ACC112 (cell line): ENCODE measurements at regions not wholly inside any gene's neighbourhood (a gene's known extent, or its start where the extent isn't known, plus 50 kb on each side); places are given as distances from the start of the nearest gene placed in this dataset.

ENCODE experiments used
- H2AFZ ChIP-seq: fragments of 200-600 bp; sonication (generic); one replicate; pipeline ENCODE4 v1.6.0; 2017; ENCODE audit warnings: antibody characterized with exemption, low read length; ENCODE audit not compliant: unreplicated experiment
- H3K27ac ChIP-seq: fragments of 200-600 bp; sonication (generic); 2 replicates; pipeline ENCODE4 v1.5.1; 2014; ENCODE audit warnings: low read depth, mild to moderate bottlenecking, antibody characterized with exemption, low read length, moderate library complexity
- H3K27me3 ChIP-seq: fragments of 200-600 bp; sonication (generic); 2 replicates; pipeline ENCODE4 v1.6.1; 2014; ENCODE audit warnings: mild to moderate bottlenecking, antibody characterized with exemption, low read length, moderate library complexity, mixed read lengths; ENCODE audit not compliant: insufficient read depth
- H3K36me3 ChIP-seq: fragments of 200-600 bp; sonication (generic); 2 replicates; pipeline ENCODE4 v1.6.1; 2016; ENCODE audit warnings: mild to moderate bottlenecking, antibody characterized with exemption, low read length, moderate library complexity, mixed read lengths; ENCODE audit not compliant: insufficient read depth
- H3K4me1 ChIP-seq: fragments of 200-600 bp; sonication (generic); one replicate; pipeline ENCODE4 v1.6.1; 2016; ENCODE audit warnings: low read length, mixed read lengths; ENCODE audit not compliant: insufficient read depth, unreplicated experiment, control insufficient read depth
- H3K4me3 ChIP-seq: fragments of 200-600 bp; sonication (generic); 2 replicates; pipeline ENCODE4 v1.5.1; 2014; ENCODE audit warnings: mild to moderate bottlenecking, low read depth, low read length
- H3K79me2 ChIP-seq: fragments of 200-600 bp; sonication (generic); one replicate; pipeline ENCODE4 v1.6.0; 2016; ENCODE audit warnings: low read length; ENCODE audit not compliant: control insufficient read depth, unreplicated experiment, insufficient read depth

- Histone ChIP-seq H3K27ac (no peak overlapping the region), H3K4me1 (no peaks in the 10 kb centered on the region), H3K79me2 (no peaks in the 10 kb centered on the region), H2AFZ (no peak overlapping the region), H3K4me3 (no peak overlapping the region), H3K27me3 (no peaks in the 10 kb centered on the region), H3K36me3 (no peaks in the 10 kb centered on the region)
These were observed 681.1 kb upstream of the AUTS2 start for GRCh38 chr7:68917041-68917651.

GRCh38 chr7:68918621-68919020, 679.7 kb upstream of the AUTS2 start:
- Histone ChIP-seq H3K27ac (no peak overlapping the region), H3K4me3 (no peak overlapping the region), H3K27me3 (no peaks in the 10 kb centered on the region), H3K79me2 (no peaks in the 10 kb centered on the region), H3K36me3 (no peaks in the 10 kb centered on the region), H2AFZ (no peak overlapping the region), H3K4me1 (no peaks in the 10 kb centered on the region)

DNA sequence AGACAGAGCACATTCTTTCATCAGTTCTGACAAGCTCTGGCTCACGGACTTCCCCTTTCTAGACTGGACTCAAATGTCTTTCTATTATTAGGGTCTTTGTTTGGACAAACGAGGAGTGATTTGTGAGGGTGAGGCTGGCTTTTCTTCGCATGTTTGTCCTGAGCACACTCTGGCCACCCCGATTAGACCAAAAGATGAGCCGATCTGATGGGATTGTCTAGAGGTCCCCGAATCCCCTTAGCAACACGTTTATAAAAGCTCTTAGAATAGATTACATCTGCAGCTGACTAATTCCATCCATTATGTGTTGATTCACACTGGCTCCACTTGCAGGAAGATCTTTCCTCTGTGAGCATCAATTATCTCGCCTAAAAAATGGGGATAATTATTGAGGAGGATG, 675.4 kb upstream of the AUTS2 start:
- no peak overlapping the region for H3K4me3 ChIP-seq
- H3K36me3 ChIP-seq, result no peaks in the 10 kb centered on the region
- no peaks in the 10 kb centered on the region for H3K4me1 ChIP-seq
- H3K27me3 ChIP-seq, result no peaks in the 10 kb centered on the region
- H3K79me2 ChIP-seq, result no peaks in the 10 kb centered on the region
- H2AFZ ChIP-seq, result no peak overlapping the region
- H3K27ac ChIP-seq, result no peak overlapping the region

DNA sequence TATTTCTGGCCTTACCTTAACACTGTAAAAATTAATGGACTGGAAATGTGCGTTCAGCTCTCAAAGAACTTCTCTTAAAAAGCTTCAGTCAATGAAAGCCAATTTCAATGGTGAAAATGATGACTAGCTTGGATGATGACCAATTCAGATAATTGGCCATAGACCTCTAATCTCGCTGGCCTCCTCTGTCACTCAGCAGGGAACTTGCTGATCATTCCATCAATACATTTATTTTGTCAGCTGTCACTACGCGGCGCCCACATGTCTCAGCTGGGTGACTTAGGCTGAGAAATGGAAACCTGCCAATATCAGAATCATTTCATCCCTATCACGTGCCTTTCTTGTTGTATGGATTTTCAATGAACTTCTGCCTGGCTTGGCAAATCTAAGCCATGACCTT, 673.0 kb upstream of the AUTS2 start:
- Histone ChIP-seq H3K27ac (no peak overlapping the region), H3K4me1 (no peaks in the 10 kb centered on the region), H3K36me3 (no peaks in the 10 kb centered on the region), H3K27me3 (no peaks in the 10 kb centered on the region), H3K4me3 (no peak overlapping the region), H3K79me2 (no peaks in the 10 kb centered on the region), H2AFZ (no peak overlapping the region)

GRCh38 chr7:68929781-68930261, 668.5 kb upstream of the AUTS2 start:
- Histone ChIP-seq H3K27ac (no peak overlapping the region), H3K4me1 (no peaks in the 10 kb centered on the region), H3K4me3 (no peak overlapping the region), H3K27me3 (no peaks in the 10 kb centered on the region), H3K79me2 (no peaks in the 10 kb centered on the region), H2AFZ (no peak overlapping the region), H3K36me3 (no peaks in the 10 kb centered on the region)

DNA sequence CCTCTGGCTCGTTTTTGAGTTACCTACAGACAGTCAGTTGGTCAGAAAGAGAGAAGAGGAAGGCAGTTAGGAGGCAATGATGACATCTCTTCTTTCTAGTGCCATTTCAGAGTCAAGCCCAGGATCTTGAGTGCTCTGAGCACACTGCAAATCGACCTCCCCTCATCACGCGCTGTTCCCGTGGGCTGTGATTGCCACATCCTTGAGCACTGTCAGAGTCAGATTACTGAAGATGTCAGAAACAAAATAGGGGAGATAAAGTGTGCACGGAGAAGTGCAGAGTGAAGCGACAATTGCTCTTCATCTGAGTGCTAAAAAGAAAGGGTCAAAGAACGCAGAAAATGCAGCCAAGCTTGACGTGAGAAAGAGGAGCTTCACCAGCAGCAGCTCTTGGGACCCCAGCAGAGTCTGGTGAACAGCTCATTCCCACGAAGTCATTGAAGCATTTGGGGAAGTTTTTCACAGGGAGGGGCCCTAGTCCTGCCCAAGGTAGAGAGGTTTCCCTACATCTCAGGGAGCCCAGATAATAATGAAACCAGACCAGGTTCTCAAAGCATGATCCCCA, 661.7 kb upstream of the AUTS2 start:
- Histone ChIP-seq H2AFZ (no peak overlapping the region), H3K27me3 (no peaks in the 10 kb centered on the region), H3K36me3 (no peaks in the 10 kb centered on the region), H3K79me2 (no peaks in the 10 kb centered on the region), H3K4me1 (no peaks in the 10 kb centered on the region), H3K4me3 (no peak overlapping the region), H3K27ac (no peak overlapping the region)

- no peaks in the 10 kb centered on the region for H3K4me1 ChIP-seq
- no peak overlapping the region for H3K4me3 ChIP-seq
- H3K27ac ChIP-seq, result no peak overlapping the region
- H3K79me2 ChIP-seq, result no peaks in the 10 kb centered on the region
- H2AFZ ChIP-seq, result no peak overlapping the region
- no peaks in the 10 kb centered on the region for H3K36me3 ChIP-seq
- H3K27me3 ChIP-seq, result no peaks in the 10 kb centered on the region
These were observed 660.1 kb upstream of the AUTS2 start for GRCh38 chr7:68938151-68938550.

DNA sequence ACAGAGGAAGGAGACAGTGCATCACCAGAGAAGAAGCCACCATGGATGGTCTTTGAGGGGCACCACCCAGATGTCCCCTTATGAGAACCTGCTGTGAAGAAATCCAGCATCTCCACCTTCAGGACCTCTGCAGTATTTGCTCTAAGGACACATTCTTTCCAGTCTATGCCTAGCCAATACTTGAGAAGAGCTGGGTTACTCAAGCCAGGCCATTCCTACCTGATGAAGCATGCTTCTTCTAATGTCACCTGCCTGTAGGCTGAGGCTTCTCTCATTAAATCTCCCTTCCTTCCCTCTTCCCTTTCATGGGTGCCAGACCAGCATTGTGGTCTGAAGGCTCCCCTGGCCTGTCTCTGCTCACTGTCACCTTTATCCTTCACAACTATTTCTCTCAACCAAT, 654.5 kb upstream of the AUTS2 start:
- H3K27ac ChIP-seq, result no peak overlapping the region
- no peaks in the 10 kb centered on the region for H3K27me3 ChIP-seq
- no peaks in the 10 kb centered on the region for H3K4me1 ChIP-seq
- H3K4me3 ChIP-seq, result no peak overlapping the region
- no peak overlapping the region for H2AFZ ChIP-seq
- no peaks in the 10 kb centered on the region for H3K79me2 ChIP-seq
- H3K36me3 ChIP-seq, result no peaks in the 10 kb centered on the region

GRCh38 chr7:68955656-68956055, 642.6 kb upstream of the AUTS2 start:
- Histone ChIP-seq H3K4me3 (no peak overlapping the region), H3K27ac (no peak overlapping the region), H3K27me3 (no peaks in the 10 kb centered on the region), H3K79me2 (no peaks in the 10 kb centered on the region), H3K4me1 (no peaks in the 10 kb centered on the region), H3K36me3 (no peaks in the 10 kb centered on the region), H2AFZ (no peak overlapping the region)

DNA sequence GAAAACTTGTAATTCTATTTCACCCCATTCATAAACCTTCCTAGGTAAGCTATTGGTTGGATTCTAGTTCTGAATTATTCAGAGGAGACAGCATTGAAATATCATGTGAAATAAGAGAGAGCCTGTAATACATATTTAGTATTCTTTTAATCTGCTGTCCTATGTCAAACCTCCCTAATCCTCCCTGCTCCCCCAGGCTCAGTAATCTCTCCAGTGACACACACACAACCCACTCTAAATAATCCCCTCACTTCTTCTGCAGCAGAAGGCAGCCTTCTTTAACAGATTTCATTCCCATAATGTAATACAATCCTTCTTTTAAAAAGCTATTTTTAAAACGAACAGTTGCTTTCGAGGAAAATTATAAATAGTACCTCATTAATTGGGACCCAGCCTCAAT, 639.7 kb upstream of the AUTS2 start:
- H3K4me1 ChIP-seq, result no peaks in the 10 kb centered on the region

DNA sequence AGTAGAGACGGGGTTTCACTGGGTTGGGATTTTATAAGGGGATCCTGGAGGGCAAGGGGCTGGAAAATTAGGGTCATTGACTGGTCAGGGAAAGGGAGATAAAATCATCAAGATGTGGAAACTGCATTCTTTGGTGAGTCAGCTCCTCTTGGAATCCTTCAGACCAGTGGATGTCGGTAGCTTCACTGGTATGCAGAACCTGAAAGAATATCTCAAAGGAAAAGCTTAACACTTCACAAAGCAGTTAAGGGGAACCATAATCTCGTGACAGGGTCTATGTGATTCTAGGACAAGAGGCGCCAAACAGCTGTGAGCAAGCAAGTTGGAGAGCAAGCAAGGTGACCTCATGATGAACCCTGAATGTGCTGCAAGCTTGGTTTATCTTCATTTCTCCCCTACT, 634.7 kb upstream of the AUTS2 start:
- no peak overlapping the region for H3K4me3 ChIP-seq
- H2AFZ ChIP-seq, result no peak overlapping the region
- H3K4me1 ChIP-seq, result no peaks in the 10 kb centered on the region
- H3K79me2 ChIP-seq, result no peaks in the 10 kb centered on the region
- H3K27me3 ChIP-seq, result no peaks in the 10 kb centered on the region
- H3K27ac ChIP-seq, result no peak overlapping the region
- H3K36me3 ChIP-seq, result no peaks in the 10 kb centered on the region

More for the DNA sequence above, 639.7 kb upstream of the AUTS2 start:
- Histone ChIP-seq H2AFZ (no peak overlapping the region), H3K27ac (no peak overlapping the region), H3K4me3 (no peak overlapping the region), H3K27me3 (no peaks in the 10 kb centered on the region), H3K79me2 (no peaks in the 10 kb centered on the region), H3K36me3 (no peaks in the 10 kb centered on the region)
